ENCODE measurements at regions not wholly inside any gene's neighbourhood (a gene's known extent, or its start where the extent isn't known, plus 50 kb on each side); places are given as distances from the start of the nearest gene placed in this dataset.

- TF ChIP-seq CTCF (IDR thresholded peaks at IDR 0.05; ENCODE audit: low read length) (no peak), EZH2phosphoT487 (IDR thresholded peaks at IDR 0.05; ENCODE audit: low read length) (no peak), EZH2 (optimal IDR thresholded peaks at IDR 0.05; ENCODE audit: low read depth, low read length) (no peak)
Measured at GRCh38 chr18:65221736-65222135, 529.1 kb upstream of the CDH7 start.

Data from MM.1S (cell line).